ENCODE measurements at regions not wholly inside any gene's neighbourhood (a gene's known extent, or its start where the extent isn't known, plus 50 kb on each side); places are given as distances from the start of the nearest gene placed in this dataset.

DNA sequence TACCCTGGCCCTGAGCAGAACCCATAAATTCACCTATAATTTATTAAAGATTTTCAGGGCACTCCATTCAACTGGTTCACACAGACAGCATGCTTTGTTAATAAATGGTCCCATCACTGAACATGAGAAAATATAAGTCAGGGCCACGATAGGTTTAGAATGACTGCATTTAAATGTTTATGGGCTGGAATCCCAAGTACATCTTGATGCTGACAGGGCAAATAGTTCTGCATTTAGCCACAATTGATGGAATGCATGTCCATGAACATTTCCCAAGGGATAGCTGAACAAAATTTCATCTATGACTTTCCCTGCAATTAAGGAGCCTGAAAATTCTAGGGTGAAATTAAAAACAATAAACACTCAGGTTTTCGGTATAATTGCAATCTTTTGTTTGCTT, 124.5 kb downstream of the CAAP1 start:
- TF ChIP-seq GATA3 (IDR thresholded peaks at IDR 0.05; ENCODE audit: low read depth, low read length) (no peak), GATA2 (IDR thresholded peaks at IDR 0.05; ENCODE audit: low read depth, low read length) (no peak)
